ENCODE measurements at regions not wholly inside any gene's neighbourhood (a gene's known extent, or its start where the extent isn't known, plus 50 kb on each side); places are given as distances from the start of the nearest gene placed in this dataset.

- H3K27ac ChIP-seq (replicated peaks) = no peak overlapping the region
- no peaks in the 10 kb centered on the region for H3K27me3 ChIP-seq (ENCODE audit: insufficient read depth, poor library complexity, severe bottlenecking)
- DNase-seq (ENCODE audit: low read depth in 1 of 2, low spot score in 1 of 2) = no peak
- TF ChIP-seq, protein P1, sequence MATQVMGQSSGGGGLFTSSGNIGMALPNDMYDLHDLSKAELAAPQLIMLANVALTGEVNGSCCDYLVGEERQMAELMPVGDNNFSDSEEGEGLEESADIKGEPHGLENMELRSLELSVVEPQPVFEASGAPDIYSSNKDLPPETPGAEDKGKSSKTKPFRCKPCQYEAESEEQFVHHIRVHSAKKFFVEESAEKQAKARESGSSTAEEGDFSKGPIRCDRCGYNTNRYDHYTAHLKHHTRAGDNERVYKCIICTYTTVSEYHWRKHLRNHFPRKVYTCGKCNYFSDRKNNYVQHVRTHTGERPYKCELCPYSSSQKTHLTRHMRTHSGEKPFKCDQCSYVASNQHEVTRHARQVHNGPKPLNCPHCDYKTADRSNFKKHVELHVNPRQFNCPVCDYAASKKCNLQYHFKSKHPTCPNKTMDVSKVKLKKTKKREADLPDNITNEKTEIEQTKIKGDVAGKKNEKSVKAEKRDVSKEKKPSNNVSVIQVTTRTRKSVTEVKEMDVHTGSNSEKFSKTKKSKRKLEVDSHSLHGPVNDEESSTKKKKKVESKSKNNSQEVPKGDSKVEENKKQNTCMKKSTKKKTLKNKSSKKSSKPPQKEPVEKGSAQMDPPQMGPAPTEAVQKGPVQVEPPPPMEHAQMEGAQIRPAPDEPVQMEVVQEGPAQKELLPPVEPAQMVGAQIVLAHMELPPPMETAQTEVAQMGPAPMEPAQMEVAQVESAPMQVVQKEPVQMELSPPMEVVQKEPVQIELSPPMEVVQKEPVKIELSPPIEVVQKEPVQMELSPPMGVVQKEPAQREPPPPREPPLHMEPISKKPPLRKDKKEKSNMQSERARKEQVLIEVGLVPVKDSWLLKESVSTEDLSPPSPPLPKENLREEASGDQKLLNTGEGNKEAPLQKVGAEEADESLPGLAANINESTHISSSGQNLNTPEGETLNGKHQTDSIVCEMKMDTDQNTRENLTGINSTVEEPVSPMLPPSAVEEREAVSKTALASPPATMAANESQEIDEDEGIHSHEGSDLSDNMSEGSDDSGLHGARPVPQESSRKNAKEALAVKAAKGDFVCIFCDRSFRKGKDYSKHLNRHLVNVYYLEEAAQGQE (IDR thresholded peaks at IDR 0.05; ENCODE audit: insufficient replicate concordance, low read depth) = no peak
- TF ChIP-seq POLR2AphosphoS5 (IDR thresholded peaks at IDR 0.05; ENCODE audit: low read depth) (no peak), CTCF (IDR thresholded peaks at IDR 0.05; ENCODE audit: insufficient read depth, low read length) (no peak), GABPA (IDR thresholded peaks at IDR 0.05; ENCODE audit: low read depth) (no peak)
- H3K4me3 ChIP-seq (replicated peaks; ENCODE audit: insufficient read depth, low read length) = no peak overlapping the region
Observed at GRCh38 chr2:128753321-128753720, 434.7 kb upstream of the HS6ST1 start.

DNA sequence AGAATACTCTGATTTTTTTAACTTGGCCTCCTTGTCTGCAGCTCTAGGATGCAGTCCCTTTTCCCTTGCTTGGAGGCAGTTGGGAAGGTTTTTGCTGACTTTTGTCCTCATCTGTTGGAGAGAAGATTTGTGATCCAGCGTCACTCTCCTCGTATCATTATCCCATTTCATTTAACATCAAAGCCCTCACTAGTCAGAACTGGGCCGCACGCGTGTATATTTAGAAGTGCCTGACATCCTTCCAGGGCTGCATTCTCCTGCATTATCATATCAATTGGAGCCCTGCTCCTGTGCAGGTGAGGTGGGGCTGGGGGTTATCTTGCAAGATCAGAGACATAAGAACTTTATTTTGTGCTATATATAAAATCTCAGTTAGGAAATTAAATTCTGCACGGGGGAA, 435.1 kb upstream of the HS6ST1 start:
- Histone ChIP-seq H3K4me3 (replicated peaks; ENCODE audit: insufficient read depth, low read length) (no peak overlapping the region), H3K27me3 (ENCODE audit: insufficient read depth, poor library complexity, severe bottlenecking) (no peaks in the 10 kb centered on the region), H3K27ac (replicated peaks) (no peak overlapping the region)
- no peak for TF ChIP-seq GABPA (IDR thresholded peaks at IDR 0.05; ENCODE audit: low read depth)
- TF ChIP-seq, protein P1 (IDR thresholded peaks at IDR 0.05; ENCODE audit: insufficient replicate concordance, low read depth) = no peak
- TF ChIP-seq POLR2AphosphoS5 (IDR thresholded peaks at IDR 0.05; ENCODE audit: low read depth) = no peak
- TF ChIP-seq SPI1 (IDR thresholded peaks at IDR 0.05; ENCODE audit: borderline replicate concordance, low read depth) = no peak
- no peak for TF ChIP-seq CTCF (IDR thresholded peaks at IDR 0.05; ENCODE audit: insufficient read depth, low read length)
- no peak for DNase-seq (ENCODE audit: low read depth in 1 of 2, low spot score in 1 of 2)

DNA sequence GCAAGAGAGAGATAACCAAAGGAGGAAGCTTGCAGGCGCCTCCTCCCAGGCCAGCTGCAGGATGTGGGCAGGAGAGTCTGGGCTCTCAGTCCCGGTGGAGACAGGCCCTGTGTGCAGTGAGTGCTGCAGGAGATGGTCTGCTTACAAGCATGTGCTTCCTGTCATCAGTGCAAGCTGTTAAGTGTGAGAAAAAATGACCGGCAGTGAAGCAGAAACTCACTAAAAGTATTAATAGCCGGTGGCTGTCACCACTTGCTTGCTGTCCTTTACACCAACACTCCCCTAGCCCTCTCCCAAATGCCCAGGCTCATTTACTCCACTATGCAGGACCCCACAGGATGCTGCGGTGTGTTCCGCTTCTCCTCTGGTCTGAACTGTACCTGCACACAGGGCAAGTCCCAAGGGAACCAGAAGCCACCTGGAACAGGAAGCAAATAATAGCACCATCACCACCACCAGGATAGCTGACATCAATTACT, 435.6 kb upstream of the HS6ST1 start:
- peak; percentile 76 for TF ChIP-seq GABPA (IDR thresholded peaks at IDR 0.05; ENCODE audit: low read depth)
- TF ChIP-seq POLR2AphosphoS5 (IDR thresholded peaks at IDR 0.05; ENCODE audit: low read depth) = peak; percentile 98
- TF ChIP-seq CTCF (IDR thresholded peaks at IDR 0.05; ENCODE audit: insufficient read depth, low read length) = no peak
- TF ChIP-seq, protein P1 (IDR thresholded peaks at IDR 0.05; ENCODE audit: insufficient replicate concordance, low read depth) = no peak
- no peak for TF ChIP-seq SPI1 (IDR thresholded peaks at IDR 0.05; ENCODE audit: borderline replicate concordance, low read depth)
- no peaks in the 10 kb centered on the region for H3K27me3 ChIP-seq (ENCODE audit: insufficient read depth, poor library complexity, severe bottlenecking)
- H3K27ac ChIP-seq (replicated peaks) = no peak overlapping the region
- DNase-seq (ENCODE audit: low read depth in 1 of 2, low spot score in 1 of 2) = peak; percentile 80 to 94
- H3K4me3 ChIP-seq (replicated peaks; ENCODE audit: insufficient read depth, low read length) = no peak overlapping the region

Data from HL-60 (cell line).